CD14-positive monocyte (primary cell): ENCODE measurements at regions not wholly inside any gene's neighbourhood (a gene's known extent, or its start where the extent isn't known, plus 50 kb on each side); places are given as distances from the start of the nearest gene placed in this dataset.

Experiments
- DNase-seq, 3 donors: peaks; one replicate each; pipeline ENCODE4 v3.0.0-alpha.2; 2011 to 2022
- H2AFZ ChIP-seq: 2 replicates; pipeline ENCODE4 v1.6.0; 2012; ENCODE audit warnings: mild to moderate bottlenecking, low read depth, low read length, inconsistent platforms; ENCODE audit not compliant: insufficient read depth, poor library complexity, severe bottlenecking
- H3K27ac ChIP-seq, 2 donors: 1 replicate in 1 of 2; 2 replicates in 1 of 2; pipeline ENCODE4 v1.5.1; 2012 to 2013; ENCODE audit warnings: low read length in 2 of 2, control low read depth in 1 of 2, inconsistent platforms in 1 of 2, low read depth in 1 of 2, mild to moderate bottlenecking in 1 of 2
- H3K27me3 ChIP-seq, 2 donors: one replicate each; pipeline versions ENCODE4 v1.6.0 to v1.6.1; 2011 to 2013; ENCODE audit warnings: low read length in 2 of 2; ENCODE audit not compliant: control insufficient read depth in 2 of 2, insufficient read depth in 2 of 2
- H3K36me3 ChIP-seq, 2 donors: replicated peaks in 1 of 2; 1 replicate in 1 of 2; 2 replicates in 1 of 2; pipeline versions ENCODE4 v1.5.1 to v1.6.1; 2012 to 2013; ENCODE audit warnings: low read length in 2 of 2, control low read depth in 1 of 2, inconsistent platforms in 1 of 2, mild to moderate bottlenecking in 1 of 2; ENCODE audit not compliant: insufficient read depth in 2 of 2, control insufficient read depth in 1 of 2
- H3K4me1 ChIP-seq, 2 donors: 1 replicate in 1 of 2; 2 replicates in 1 of 2; pipeline versions ENCODE4 v1.5.1 to v1.6.1; 2012 to 2013; ENCODE audit warnings: low read length in 2 of 2, control low read depth in 1 of 2, inconsistent platforms in 1 of 2, mild to moderate bottlenecking in 1 of 2, moderate library complexity in 1 of 2; ENCODE audit not compliant: insufficient read depth in 2 of 2, control insufficient read depth in 1 of 2
- H3K4me2 ChIP-seq: replicated peaks from 2 replicates; pipeline ENCODE3; 2012; ENCODE audit warnings: low read length, moderate library complexity, mild to moderate bottlenecking; ENCODE audit not compliant: poor library complexity, severe bottlenecking; ENCODE audit errors: extremely low read depth
- H3K4me3 ChIP-seq, 3 experiments: fragments of 200-600 bp in 1 of 3; sonication (generic) in 1 of 3; replicated peaks in 1 of 3; 1 replicate in 2 of 3; 2 replicates in 1 of 3; pipeline ENCODE4 v1.5.1; 2011 to 2013; ENCODE audit warnings: low read length in 3 of 3, mild to moderate bottlenecking in 3 of 3, control low read depth in 2 of 3, low read depth in 2 of 3, inconsistent platforms in 1 of 3, moderate library complexity in 1 of 3
- H3K79me2 ChIP-seq: 2 replicates; pipeline ENCODE4 v1.6.0; 2012; ENCODE audit warnings: mild to moderate bottlenecking, control low read depth, inconsistent platforms, low read length, moderate library complexity; ENCODE audit not compliant: insufficient read depth
- H3K9ac ChIP-seq: 2 replicates; pipeline ENCODE4 v1.6.0; 2017; ENCODE audit warnings: low read length, mild to moderate bottlenecking; ENCODE audit not compliant: insufficient read depth, poor library complexity, severe bottlenecking
- H3K9me3 ChIP-seq, 2 donors: replicated peaks in 1 of 2; 1 replicate in 1 of 2; 2 replicates in 1 of 2; pipeline versions ENCODE4 v1.5.1 to v1.6.1; 2012 to 2013; ENCODE audit warnings: low read length in 2 of 2, control low read depth in 1 of 2; ENCODE audit not compliant: control insufficient read depth in 1 of 2, insufficient read depth in 1 of 2
- H4K20me1 ChIP-seq: 2 replicates; pipeline ENCODE4 v1.6.0; 2012; ENCODE audit warnings: mild to moderate bottlenecking, low read length, control low read depth, moderate library complexity; ENCODE audit not compliant: insufficient read depth
- H3K27ac Mint-ChIP-seq, 7 donors: one replicate each; pipeline ENCODE4 v1.8.0; 2020; ENCODE audit warnings: mild to moderate bottlenecking in 7 of 7, mixed read lengths in 7 of 7, moderate library complexity in 6 of 7, inconsistent platforms in 2 of 7
- H3K27me3 Mint-ChIP-seq, 3 donors: one replicate each; pipeline ENCODE4 v1.8.0; 2021 to 2022; ENCODE audit warnings: low read depth in 3 of 3, mild to moderate bottlenecking in 3 of 3, mixed read lengths in 3 of 3, moderate library complexity in 3 of 3, inconsistent platforms in 1 of 3
- H3K36me3 Mint-ChIP-seq, 2 donors: one replicate each; pipeline ENCODE4 v1.8.0; 2020; ENCODE audit warnings: mixed read lengths in 2 of 2, inconsistent platforms in 1 of 2, mild to moderate bottlenecking in 1 of 2
- H3K4me1 Mint-ChIP-seq: one replicate; pipeline ENCODE4 v1.8.0; 2020; ENCODE audit warnings: mild to moderate bottlenecking, mixed read lengths
- H3K4me3 Mint-ChIP-seq, 2 donors: one replicate each; pipeline ENCODE4 v1.8.0; 2020; ENCODE audit warnings: mild to moderate bottlenecking in 2 of 2, mixed read lengths in 2 of 2, moderate library complexity in 1 of 2
- H3K9me3 Mint-ChIP-seq, 7 donors: one replicate each; pipeline ENCODE4 v1.8.0; 2020 to 2022; ENCODE audit warnings: mixed read lengths in 7 of 7, mild to moderate bottlenecking in 6 of 7, moderate library complexity in 6 of 7, inconsistent platforms in 2 of 7
- CTCF ChIP-seq: fragments of 200-600 bp; IDR thresholded peaks from one replicate; pipeline ENCODE4 v1.8.0; 2022; ENCODE audit warnings: antibody characterized with exemption, mild to moderate bottlenecking
- WGBS: methylation state at CpG from one replicate; pipeline ENCODE4 v1.1.5; 2013; ENCODE audit warnings: missing lambda C conversion rate; ENCODE audit not compliant: insufficient coverage; 5-methylcytosine and 5-hydroxymethylcytosine counted together
- intact Hi-C, 2 donors: fragments of 100-400 bp; cut with micrococcal nuclease; formaldehyde crosslinking; loops; one replicate each; pipeline versions ENCODE4 v1.15.0 to v1.15.1; 2023

GRCh38 chr10:6877722-6878392, 297.8 kb upstream of the PRKCQ start:
- Histone ChIP-seq H3K27ac (no peak overlapping the region), H3K9me3 (no peaks in the 10 kb centered on the region), H4K20me1 (no peaks in the 10 kb centered on the region), H2AFZ (no peak overlapping the region), H3K9ac (no peak overlapping the region), H3K4me3 (no peak overlapping the region), H3K4me2 (no peak overlapping the region), H3K4me1 (no peaks in the 10 kb centered on the region), H3K27me3 (no peaks in the 10 kb centered on the region), H3K36me3 (no peaks in the 10 kb centered on the region), H3K79me2 (no peaks in the 10 kb centered on the region)
- Mint-ChIP-seq H3K4me3 (no peak overlapping the region), H3K36me3 (no peaks in the 10 kb centered on the region), H3K27me3 (peaks cover 0 to 2% (median 2%) of the 10 kb centered on the region in 3 donors), H3K9me3 (peaks cover 0 to 2% (median 0%) of the 10 kb centered on the region in 7 donors), H3K27ac (no peak overlapping the region), H3K4me1 (no peaks in the 10 kb centered on the region)
- intact Hi-C loops: no loop called here
- no peak for DNase-seq
- TF ChIP-seq CTCF: no peak
- 61% methylated on average over 10 of the region's 11 CpGs for WGBS

- no peak overlapping the region for H3K4me2 ChIP-seq
- no peaks in the 10 kb centered on the region for H3K9me3 ChIP-seq
- Mint-ChIP-seq H3K27me3 (peaks cover 0 to 2% (median 2%) of the 10 kb centered on the region in 3 donors), H3K4me1 (no peaks in the 10 kb centered on the region), H3K36me3 (no peaks in the 10 kb centered on the region), H3K27ac (no peak overlapping the region), H3K9me3 (peaks cover 0 to 2% (median 0%) of the 10 kb centered on the region in 7 donors), H3K4me3 (no peak overlapping the region)
- H3K27ac ChIP-seq: no peak overlapping the region
- intact Hi-C loops: no loop called here
- no peak for TF ChIP-seq CTCF
- WGBS: 93% methylated on average over 8 of the region's 12 CpGs
- H4K20me1 ChIP-seq: no peaks in the 10 kb centered on the region
- no peaks in the 10 kb centered on the region for H3K36me3 ChIP-seq
- H3K27me3 ChIP-seq: no peaks in the 10 kb centered on the region
- H3K9ac ChIP-seq: no peak overlapping the region
- no peaks in the 10 kb centered on the region for H3K4me1 ChIP-seq
- no peak overlapping the region for H2AFZ ChIP-seq
- no peaks in the 10 kb centered on the region for H3K79me2 ChIP-seq
- no peak for DNase-seq
- H3K4me3 ChIP-seq: no peak overlapping the region
Measured at GRCh38 chr10:6877336-6877721, 297.3 kb upstream of the PRKCQ start.
